ENCODE measurements at regions not wholly inside any gene's neighbourhood (a gene's known extent, or its start where the extent isn't known, plus 50 kb on each side); places are given as distances from the start of the nearest gene placed in this dataset.

GRCh38 chr7:32147546-32148268 is 77.5 kb upstream of the PDE1C start:
- no peak for DNase-seq (ENCODE audit: low read depth, low spot score)

GRCh38 chr7:32145911-32146310 is 75.7 kb upstream of the PDE1C start:
- no peak for DNase-seq (ENCODE audit: low read depth, low spot score)

GRCh38 chr7:32144676-32145075 is 74.5 kb upstream of the PDE1C start:
- no peak for DNase-seq (ENCODE audit: low read depth, low spot score)

DNA sequence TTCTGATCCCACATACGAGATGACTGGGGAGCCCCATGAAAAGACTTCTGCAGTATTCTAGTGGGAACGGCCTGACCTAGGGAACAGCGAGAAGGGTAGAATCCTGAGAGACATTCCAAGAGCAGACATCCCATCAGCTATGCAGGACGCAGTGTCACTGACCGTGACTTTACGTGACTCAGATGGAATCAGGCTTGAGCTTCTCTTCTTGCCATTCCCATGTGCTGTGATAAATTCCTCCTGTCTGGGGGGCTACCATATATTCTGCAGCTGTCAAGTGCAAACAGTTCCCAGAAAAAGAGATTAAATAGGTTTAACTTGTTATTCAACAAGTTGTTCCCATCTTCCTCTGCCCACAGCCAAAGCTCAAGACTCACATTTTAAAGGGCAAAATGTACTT is 73.1 kb upstream of the PDE1C start:
- no peak for DNase-seq (ENCODE audit: low read depth, low spot score)

- DNase-seq (ENCODE audit: low read depth, low spot score), result no peak
These were observed 72.4 kb upstream of the PDE1C start for GRCh38 chr7:32142649-32143048.

DNA sequence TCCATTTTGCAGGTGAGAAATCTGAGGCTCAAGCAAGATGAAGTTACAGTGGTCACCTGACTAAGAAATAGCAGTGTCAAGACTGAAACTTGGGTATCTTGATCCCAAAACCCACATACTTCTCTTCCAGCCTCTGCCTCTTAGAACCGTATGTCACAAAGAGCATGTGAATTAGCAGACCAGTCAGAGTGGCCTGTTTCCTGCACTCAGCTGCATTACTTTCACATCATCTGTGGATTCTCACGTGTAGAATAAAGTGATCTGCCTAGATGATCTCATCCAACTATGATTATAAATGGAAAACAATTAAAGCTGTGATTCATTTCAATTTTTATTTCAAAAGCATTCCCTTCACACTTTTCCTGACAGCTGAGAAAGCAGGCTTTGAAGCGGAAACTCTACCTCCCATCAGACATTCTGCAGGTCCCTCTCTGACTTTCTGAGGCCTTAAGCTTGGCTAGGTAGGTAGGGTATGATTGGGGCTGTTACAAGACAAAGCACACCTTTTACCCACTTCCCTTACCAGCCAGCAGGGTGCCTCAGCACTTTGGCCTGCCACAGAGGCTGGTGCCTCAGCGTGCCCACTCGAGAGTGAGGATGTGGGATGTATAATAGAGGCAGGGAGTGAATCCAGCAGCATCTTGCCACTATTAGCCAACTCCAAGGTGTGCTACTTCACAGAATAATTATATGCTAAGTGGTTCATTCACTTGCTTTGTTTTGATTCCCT is 70.2 kb upstream of the PDE1C start:
- DNase-seq (ENCODE audit: low read depth, low spot score), result no peak

DNA sequence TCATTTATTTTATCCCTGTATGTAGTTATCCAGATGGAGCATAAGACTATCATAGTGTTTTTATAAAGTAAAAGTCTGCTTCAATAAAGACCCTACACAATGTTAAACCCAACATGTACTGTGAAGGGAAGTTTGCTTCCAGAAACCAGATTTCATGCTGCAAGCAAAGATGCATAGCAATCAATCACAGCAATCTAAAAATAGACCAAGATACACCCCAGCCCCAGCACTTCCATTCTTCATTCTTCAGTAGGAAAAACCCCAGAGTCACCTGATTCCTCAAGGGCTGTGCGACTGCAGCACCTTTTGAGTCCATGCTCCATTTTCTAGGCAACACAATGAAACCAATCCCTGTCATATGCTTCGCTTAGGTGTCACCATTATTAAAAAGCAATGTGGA is 66.9 kb upstream of the PDE1C start:
- no peak for DNase-seq (ENCODE audit: low read depth, low spot score)

DNA sequence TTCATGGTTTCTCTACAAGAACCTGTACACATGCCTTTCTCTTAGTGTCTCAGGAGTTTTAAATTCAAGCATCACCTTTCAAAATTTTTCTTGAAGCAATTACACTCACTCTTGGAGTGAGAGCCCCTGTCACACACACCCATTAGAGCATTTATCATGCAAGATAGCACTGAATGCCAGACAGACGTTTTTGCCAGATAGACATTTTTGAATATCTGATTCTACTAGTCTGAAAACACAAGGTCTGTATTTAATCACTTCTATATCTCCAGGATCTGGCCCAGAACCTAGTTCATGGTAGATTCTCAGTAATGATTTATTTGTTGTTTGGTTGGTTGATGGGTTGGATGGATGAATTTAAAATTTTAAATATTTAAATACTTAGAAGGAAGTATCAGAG is 60.9 kb upstream of the PDE1C start:
- DNase-seq (ENCODE audit: low read depth, low spot score), result no peak

DNA sequence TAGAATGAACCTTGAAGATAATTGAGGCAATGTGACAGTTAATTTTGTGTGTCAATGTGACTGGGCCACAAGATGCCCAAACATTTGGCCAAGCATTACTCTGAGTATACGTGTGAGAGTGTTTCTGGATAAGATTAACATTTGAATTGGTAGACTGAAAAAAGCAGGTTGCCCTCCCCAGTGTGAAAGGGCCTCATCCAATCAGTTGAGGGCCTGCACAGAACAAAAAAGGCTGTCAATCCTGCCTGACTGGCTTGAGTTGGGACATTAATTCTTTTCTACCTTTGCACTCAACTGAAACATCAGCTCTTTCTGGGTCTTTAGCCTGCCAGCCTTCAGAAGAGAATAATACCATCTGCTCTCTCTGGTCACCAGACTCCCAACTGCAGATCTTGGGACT is 56.6 kb upstream of the PDE1C start:
- peak; percentile 31 for DNase-seq (ENCODE audit: low read depth, low spot score)

All from ELF-1 (cell line).